GM23338 (cell line): ENCODE measurements at regions not wholly inside any gene's neighbourhood (a gene's known extent, or its start where the extent isn't known, plus 50 kb on each side); places are given as distances from the start of the nearest gene placed in this dataset.
"Not testable (repeated sequence)": the region's sequence is repeated elsewhere in the genome, so short reads cannot be mapped to it uniquely, and the experiment has no call there.

Source experiments
- CREB1 ChIP-seq: fragments of 250-450 bp; sonication (Bioruptor Pico); IDR thresholded peaks from 2 replicates; pipeline ENCODE4 v1.5.0; 2020; ENCODE audit warnings: low read depth, mild to moderate bottlenecking, moderate library complexity
- CTCF ChIP-seq, 2 experiments: fragments of 200-600 bp in 1 of 2; sonication (generic) in 1 of 2; conservative IDR thresholded peaks; 2 replicates each; pipeline versions ENCODE4 v1.5.1 to v1.6.1; 2016 to 2017; ENCODE audit warnings: antibody characterized with exemption in 2 of 2, low read depth in 2 of 2, mild to moderate bottlenecking in 2 of 2, moderate library complexity in 1 of 2
- EZH2 ChIP-seq: fragments of 200-600 bp; sonication (generic); IDR thresholded peaks from one replicate; pipeline ENCODE4 v1.8.0; 2017; ENCODE audit warnings: antibody characterized with exemption, mild to moderate bottlenecking, low read depth; ENCODE audit not compliant: unreplicated experiment
- EZH2phosphoT487 ChIP-seq: fragments of 200-600 bp; sonication (generic); IDR thresholded peaks from one replicate; pipeline ENCODE4 v1.8.1; 2018; ENCODE audit warnings: antibody characterized with exemption; ENCODE audit not compliant: unreplicated experiment
- JUNB ChIP-seq: IDR thresholded peaks from one replicate; pipeline ENCODE4 v1.6.1; 2016; ENCODE audit warnings: antibody characterized with exemption; ENCODE audit not compliant: unreplicated experiment
- POLR2AphosphoS5 ChIP-seq: IDR thresholded peaks from 2 replicates; pipeline ENCODE4 v1.6.1; 2016; ENCODE audit warnings: antibody characterized with exemption, low read depth
- REST ChIP-seq: IDR thresholded peaks from one replicate; pipeline ENCODE4 v1.6.1; 2018; ENCODE audit warnings: antibody characterized with exemption; ENCODE audit not compliant: unreplicated experiment
- ZNF331 ChIP-seq: fragments of 250-450 bp; sonication (Bioruptor Pico); IDR thresholded peaks from 2 replicates; pipeline ENCODE4 v1.5.0; 2020; ENCODE audit warnings: low read depth, mild to moderate bottlenecking, moderate library complexity

DNA sequence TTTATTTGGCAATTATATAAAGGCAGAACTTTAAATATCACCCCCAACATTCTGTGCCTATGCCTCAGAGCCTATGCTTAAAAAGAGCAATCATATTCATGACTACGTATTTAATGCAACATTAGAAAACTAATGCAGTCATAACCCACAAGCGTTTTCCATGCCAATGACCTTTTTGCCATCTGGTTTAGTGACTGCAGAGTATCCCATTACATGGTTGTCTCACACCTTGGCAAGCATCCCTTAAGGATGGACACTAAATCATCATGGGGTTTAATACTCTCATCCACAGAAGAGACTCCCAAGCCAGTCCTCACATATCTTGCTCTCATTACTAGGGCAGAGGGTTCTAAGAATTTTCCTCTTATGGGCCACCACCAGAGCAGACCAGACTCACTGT is 188.2 kb upstream of the PLGLB2 start:
- TF ChIP-seq EZH2; CTCF (conservative IDR thresholded peaks at IDR 0.05; ENCODE audit: low read depth in 2 of 2); JUNB; CREB1 (CRISPR knock-in tag); EZH2phosphoT487; REST; POLR2AphosphoS5; ZNF331 (CRISPR knock-in tag): not testable (repeated sequence)
